TTC549 (cell line): ENCODE measurements at regions not wholly inside any gene's neighbourhood (a gene's known extent, or its start where the extent isn't known, plus 50 kb on each side); places are given as distances from the start of the nearest gene placed in this dataset.

Experiments
- FAIRE-seq: peaks from 2 replicates; lab custom pipeline; 2012; peaks lifted over from hg19 to GRCh38; lab: Jason Lieb, UNC

DNA sequence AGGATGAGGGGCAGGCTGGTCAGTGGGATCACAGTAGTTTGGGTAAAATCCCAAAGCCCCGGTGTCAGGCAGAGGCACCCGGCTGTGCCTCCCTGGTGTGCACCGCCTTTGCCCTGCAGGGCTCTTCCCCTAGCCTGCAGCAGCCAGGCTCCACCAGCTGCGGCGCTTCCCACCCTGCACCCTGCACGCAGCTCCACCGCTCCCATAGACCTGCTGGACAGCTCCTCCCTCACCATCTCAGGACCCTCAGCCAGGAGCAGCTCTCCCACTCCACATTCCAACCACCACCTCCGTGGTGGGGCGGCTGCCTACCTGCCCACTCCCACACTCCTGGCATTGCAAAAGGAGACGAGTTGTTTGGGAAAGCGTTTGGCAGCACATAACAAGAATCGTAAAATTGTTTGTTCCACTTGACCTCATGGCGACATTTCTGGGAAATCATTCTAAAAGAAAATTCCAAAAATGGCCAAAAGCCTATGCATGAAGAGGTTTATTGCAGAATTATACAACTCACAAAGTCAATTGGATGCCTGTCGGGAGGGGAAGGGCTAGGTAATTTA is 287.4 kb upstream of the HDAC4 start:
- FAIRE-seq = no peak

DNA sequence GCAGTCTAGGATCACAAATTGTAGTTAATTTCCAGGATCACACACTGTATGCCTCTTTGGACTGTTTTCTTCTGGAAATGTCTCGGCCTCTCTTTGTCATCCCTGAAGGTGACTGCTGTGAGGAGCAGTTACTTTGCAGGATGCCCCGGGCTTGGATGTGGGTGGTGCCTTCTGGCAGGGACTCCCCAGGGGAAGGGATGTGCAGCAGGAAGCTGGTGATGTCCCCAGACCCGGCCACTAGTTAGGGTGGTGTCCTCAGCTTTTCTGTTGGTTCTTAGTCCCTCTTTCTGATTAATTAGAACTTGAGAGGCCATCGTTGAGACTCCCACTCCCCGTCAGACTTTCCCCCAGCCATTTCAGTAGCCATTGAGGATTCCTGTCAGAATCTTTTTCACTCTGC is 286.6 kb upstream of the HDAC4 start:
- no peak for FAIRE-seq

DNA sequence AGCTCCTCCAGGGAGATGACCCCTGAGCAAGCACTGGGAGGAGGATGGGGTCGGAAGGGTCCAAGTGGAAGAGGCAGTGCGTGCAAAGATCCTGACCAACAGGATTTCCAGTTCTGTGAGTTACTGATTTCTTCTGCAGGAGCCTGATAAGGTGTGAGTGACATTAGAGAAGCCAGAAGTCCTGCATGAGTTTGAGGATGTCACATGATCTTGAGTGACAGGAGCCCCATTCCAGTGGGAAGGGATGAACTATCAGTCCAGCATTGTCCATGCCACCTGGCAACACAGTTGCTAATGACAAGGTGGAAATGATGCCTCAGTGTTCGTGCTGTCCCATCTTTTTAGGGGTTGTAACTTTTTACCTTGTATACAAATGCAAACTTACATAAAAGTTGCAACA is 285.1 kb upstream of the HDAC4 start:
- no peak for FAIRE-seq

DNA sequence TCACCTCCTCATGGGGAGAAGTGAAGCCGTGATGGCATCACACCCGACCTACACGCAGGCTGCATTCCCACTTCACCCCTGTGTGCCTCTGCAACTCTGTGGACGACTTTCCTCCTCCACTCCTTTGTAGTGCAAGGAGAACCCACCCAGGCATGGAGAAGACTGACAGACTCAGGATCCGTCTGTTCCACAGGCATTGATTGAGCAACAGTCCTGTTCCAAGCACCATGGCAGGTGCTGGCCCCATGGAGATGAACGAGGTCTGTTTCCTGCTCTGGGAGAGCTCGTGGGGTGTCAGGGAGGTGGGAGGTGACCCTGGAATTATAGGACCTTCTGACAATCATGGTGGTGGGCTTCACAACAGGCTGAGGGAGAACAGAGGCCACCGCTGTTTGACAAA is 284.7 kb upstream of the HDAC4 start:
- FAIRE-seq = no peak

DNA sequence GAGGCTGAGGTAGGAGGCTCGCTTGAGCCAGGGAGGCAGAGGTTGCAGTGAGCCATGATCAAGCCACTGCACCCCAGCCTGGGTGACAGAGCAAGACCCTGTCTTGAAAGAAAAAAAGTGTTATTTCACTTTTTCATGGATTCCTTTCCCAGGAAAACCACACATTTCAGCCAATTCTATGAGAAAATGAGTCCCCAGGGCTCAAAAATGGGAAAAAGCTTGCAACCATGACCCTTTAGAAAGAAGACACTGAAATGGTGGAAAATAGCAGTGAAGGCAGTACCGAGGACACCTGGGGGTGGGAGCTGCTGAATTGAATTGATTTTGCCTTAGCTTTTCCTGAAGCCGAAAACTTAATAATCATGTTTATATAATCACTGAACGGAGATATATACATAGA is 284.2 kb upstream of the HDAC4 start:
- FAIRE-seq = no peak

DNA sequence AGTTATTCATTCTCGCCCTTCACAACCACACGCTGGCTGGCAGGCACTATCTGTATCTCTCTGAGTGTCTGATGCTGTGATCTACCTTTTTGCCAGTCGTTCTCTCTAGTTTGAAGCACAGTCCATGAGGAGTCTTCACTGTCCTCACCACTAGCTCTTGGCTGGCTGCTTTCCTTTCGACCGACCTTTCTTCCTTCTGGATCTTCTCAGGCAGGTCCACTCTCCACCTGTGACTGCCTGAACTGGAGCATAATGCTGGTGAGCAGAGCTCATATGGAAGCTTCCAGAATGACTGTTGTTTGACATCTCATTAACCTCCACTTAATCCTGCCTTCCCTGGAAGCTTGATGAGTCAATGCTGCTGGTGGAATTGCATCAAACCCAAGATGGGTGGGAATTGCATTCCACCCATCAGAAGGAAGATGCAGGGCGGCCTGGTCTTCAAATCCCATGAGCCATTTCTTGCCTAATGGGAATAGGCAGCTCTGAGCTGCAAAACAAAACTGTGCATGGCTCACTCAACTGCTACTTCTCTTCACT is 283.5 kb upstream of the HDAC4 start:
- FAIRE-seq = no peak

DNA sequence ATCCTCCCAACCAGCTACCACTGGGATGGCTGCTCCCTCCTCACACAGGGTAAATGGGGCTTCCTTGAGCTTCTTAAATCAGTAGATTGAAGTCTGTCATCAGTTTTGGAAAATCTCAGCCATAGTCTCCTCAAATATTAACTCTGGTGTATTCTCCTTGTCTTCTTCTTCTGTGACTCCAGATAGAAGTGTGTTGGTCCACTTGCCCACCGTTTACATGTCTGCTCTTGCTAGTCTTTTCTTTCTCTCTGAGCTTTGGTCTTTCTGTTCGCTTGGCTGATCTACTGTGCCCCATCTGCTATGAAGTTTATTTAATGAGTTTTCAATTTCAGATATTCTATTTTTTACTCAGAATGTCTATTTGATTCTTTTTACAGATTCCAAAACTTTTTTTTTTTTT is 281.7 kb upstream of the HDAC4 start:
- FAIRE-seq = no peak

DNA sequence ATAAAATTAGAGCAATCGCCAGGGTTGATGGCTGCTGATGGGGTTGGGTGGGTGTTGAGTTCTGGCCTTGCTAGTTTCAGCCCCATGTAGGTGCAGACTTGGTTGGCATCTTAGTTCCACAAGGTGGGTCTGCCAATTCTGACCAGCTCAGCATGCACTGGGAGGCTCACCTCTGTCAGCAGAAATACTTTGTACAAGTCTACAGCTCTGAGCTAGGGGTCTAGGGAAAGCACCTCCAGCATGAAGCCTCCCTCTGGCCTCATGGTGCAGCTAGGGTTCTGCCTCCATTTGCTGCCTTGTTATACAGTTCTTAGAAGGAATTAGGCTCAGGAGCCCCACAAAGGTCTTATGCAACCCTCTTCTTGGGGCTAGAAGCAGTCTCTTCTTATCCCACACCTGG is 278.9 kb upstream of the HDAC4 start:
- no peak for FAIRE-seq

DNA sequence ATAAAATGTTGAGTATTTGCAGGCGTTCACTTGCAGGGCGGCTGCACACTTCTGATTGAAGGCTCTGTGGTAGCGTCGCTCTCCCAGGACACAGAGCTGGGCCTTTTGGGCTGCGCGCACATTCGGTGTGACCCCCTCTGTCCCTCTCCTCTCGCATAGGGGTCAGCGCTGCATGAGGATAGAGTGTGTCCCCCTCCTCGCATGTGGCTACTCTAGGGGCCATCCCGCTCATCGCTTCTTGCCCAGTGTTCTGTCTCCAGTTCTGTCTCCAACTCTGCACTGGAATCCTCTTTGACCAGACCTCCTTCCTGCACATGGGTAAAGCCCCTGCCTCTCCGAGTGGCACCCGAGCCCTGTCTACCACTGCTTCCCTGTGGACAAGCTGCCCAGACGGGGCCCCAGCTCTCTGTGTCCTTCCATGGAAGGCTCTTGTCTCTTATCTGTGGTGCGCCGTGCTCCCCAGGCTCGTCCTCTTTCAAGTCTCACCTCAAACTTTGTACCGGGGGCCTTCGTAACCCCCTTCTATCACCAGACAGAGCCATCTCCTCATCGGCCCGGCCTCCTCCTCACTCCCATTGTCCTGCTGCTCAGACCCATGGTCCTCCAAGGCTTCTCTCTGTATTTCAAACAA is 278.0 kb upstream of the HDAC4 start:
- FAIRE-seq = no peak

DNA sequence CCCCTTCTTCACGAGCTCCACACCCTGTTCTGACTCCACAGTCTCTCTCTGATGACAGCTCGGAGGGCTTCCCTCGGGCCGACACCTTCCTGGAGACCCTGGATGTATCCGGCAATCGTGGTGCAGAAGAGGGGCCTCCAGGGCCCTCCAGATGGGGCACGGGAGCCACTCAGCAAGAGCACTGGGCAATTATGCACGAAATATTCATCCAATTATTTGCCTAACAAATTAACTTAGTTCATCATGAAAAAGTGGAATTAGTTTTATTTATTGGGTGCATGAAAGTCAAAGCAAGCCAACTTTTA is 277.3 kb upstream of the HDAC4 start:
- FAIRE-seq = no peak

DNA sequence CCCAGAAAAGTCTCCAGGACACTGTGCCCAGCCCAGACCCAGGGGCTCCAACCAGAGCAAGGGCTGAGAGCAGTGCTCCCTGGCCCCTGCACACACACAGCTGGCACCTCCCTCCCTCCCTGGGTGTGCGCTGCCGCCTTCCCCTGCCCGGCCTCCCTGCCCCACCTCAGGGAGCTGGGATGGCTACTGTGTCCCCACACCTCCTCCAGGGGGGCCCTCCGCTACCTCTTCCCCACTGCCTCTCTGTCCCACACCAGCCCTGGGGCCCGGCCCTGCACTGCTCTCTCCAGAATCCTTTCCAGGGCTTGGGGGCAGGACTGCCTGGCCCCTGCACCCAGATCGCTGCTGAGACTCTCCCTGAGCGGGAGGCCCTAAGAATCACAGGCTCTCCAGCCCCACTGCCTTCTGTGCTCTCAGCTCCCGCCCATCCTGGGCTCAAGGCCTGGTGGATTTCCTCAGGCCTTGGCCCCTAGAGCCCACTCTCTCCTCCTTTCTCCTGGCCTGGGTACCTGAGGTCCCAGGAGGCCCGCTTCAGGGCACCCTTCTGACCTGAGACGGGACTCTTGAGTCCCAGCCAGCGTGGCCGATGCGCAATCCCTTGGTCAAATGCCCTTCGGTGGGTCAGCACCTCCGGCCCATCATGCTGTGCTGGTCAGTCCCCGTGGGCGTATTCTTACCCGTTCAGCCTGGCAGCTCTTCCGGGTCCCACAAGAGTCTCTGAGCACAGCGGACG is 276.8 kb upstream of the HDAC4 start:
- FAIRE-seq = no peak

DNA sequence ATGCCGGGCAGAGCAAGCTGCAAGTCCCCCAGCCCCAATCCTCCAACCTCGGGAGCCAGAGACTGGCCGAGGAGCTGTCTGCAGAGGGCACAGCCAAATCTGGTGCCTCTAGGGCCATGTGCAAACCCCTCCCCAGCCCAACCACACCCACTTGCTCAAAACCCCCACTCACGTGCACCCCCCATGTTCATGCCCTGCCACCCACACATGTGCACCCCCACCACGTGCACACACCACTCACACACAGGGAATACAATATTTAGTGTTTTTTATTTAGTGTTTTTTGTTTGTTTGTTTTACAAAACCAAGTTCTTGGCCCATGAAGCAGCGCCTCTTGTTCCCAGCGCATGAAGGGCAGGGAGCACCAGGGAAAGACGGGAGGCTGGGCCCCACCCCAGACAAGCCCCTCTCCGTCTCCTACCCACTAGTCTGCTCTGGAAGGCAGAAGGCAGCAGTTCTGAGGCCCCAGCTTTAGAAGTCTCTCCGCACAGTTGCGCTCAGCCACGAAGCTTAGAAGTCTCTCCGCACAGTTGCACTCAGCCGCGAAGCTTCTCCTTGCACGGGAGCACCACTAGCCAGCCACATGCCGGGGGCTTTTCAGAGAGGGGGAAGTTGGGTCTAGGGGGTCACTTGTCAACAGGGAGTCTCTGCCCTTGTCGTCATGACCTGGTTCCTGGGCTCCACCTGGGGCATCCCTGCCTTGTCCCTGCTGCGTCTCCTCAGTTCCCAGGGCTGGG is 276.1 kb upstream of the HDAC4 start:
- FAIRE-seq = no peak

DNA sequence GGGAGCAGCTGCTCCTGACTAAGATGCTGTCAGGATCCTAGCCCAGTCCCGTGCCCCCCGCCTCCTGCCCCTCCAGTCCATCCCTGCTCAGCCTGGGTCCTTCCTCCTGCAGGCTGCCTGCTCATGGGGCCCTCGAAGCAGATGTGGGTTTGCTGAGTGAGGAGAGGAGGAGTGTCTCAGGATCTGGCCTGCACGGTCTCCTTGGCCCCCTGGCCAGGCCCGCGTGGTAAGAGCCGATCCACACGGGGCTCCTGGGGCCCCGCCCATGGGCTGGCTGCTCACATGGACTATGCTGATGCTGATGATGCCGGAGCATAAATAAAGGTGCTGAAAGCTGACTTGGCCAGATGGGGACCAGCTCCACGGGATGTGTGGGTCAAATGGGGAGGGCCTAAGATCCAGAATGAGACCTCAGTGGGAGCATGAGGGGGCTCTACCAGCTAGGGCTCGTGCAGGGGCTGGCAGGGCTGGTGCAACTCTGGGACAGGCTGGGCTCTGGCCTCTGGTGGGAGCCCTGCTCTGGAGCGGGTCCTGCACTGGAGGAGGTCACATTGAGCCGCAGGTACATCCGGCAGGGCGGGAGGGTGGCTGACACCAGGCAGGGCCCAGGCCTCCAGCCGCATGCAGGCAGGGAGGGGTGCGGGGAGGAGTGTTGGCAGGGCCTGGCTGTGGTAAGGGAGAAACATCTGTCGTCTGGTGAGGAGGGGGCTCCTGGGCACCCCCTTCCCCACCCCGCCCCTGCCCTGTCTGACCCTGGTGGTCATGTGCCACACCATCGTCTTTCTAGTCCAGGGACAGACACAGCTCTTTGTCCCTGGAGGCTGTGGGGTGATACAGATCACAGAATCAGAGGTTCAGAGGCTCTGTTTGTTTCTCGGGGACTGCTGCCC is 275.3 kb upstream of the HDAC4 start:
- no peak for FAIRE-seq

DNA sequence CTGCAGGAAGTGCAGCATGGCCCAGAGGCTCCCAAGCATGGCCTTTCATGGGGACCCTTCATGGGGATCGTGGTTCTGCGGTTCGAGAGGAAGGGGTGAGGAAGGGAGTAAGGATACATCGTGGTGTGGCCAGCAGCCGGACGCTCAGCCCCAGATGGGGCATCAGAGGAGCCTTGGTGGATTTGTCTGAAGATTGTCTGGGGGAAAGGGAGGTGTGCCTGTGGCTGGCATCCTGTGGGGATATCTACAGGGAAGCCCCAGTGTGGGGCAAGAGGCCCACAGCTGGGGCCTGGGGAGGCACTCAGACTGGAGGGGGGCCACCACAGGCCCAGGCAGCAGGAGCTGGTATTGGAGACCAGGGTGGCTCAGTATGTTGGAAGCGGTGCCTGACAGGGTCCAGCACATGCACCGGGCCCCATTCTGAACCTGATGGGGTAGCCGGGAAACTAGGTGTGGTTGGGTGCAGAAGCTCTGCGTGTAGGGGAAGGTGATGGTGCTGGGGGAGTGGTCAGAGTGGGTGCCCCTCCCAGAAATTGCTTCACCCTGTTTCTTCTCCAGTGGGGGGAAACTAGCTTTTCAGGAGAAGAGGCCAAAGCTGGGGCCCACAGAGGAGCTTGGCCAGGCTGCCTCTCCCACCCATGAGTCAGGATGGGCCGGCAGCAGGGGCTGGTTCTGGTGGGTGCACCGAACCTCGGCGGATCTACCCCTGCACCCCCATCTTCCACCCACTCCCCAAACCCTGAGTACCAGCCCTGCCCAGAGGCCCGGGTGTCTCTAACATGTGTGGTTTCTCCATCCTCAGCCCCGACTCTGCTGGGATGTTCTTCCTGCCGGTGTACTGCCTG is 274.4 kb upstream of the HDAC4 start:
- FAIRE-seq = no peak

DNA sequence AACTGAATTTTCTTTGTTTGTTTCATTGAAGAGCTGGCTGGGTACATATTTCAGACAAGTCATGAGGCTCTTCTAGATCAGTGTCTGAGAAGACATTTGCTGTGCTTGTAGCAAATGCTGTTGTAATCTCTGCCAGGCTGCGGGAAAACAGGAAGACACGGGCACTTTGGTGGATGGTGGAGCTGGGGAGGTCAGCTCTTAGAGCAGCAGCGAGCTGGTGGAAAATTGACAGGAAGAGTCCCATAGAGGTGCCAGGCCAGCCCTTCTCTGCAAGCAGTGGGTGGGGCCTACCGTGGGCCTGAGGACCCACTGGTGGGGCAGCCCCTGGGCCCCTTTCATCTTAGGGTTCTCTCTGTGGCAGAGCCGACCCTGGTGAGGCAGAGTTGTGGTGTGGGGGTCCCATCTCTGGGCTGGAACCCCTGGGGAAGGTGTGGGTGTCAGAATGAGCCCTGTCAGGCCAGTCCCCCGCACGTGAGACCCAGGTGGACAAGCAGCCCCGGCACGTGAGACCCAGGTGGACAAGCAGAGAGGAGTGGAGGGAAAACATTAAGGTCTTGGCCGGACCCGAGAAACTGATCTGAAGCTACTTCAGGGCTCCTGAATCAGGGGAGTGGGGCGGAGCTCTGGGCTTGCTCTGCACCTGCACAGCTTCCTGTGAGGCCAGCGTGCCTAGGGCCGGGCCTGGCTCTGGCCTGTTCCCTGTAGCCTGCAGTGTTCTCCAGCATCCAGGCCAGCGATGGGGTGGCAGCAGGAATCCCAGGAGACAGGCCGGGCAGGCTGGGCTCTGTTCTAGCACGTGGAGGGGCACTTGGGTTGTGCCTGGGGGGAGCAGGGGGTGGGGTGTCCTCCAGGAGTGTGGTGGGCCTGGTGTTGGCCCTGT is 273.5 kb upstream of the HDAC4 start:
- no peak for FAIRE-seq

DNA sequence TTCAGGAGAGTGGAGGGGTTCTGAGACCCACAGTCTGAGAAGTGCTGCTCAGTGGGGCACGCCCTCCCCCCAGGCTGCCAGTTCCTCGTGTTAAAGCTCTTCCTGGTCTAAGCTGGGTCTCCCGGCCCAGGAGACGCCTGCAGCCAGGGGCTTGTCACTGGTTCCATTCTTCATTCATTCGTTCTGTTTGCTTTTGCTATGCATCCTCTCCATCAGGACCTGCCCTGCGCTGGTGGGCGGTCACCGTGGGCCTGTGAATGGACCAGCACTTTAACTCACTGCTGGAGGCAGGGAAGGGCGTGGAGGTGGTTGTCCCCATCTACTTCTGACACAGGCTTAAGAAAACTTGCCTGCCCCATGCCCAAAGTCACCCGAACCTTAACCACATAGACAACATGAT is 272.8 kb upstream of the HDAC4 start:
- FAIRE-seq = no peak

DNA sequence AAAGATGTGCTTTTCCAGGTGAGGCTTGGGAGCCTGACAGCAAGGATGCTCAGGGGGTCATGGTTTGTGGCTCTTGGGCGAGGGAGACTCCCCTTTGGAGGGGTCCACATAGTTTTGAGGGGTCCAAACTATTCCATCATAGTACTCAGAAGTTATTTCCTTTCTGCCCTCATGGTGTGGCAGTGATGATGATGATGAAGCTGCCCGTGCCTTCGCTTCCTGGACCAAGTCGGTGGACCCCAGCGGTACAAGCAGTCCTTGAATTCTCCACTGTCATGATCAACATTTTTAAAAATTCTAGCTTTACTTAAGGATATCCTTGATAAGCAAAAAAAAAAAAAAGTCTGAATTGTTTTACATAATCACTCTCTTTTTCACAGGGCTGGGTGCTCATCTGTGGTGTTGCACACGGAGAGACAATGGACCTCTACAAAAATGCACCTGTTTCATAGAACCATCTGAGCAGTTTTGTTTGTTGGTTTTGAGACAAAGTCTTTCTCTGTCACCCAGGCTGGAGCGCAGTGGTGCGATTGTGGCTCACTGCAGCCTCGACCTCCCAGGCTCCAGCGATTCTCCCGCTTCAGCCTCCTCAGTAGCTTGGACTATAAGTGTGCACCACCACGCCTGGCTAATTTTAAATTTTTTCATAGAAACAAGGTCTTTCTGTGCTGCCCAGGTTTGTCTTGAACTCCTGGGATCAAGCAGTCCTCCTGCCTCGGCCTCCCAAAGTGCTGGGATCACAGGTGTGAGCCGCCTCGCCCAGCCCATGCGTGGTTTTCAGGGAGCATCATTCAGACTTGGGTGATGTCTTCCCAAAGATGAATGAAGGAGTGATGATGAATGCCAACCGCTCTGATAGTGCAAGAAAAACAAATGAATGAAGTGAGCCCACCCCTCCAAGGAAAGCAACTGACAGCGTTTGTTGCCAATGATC is 271.4 kb upstream of the HDAC4 start:
- FAIRE-seq = no peak

DNA sequence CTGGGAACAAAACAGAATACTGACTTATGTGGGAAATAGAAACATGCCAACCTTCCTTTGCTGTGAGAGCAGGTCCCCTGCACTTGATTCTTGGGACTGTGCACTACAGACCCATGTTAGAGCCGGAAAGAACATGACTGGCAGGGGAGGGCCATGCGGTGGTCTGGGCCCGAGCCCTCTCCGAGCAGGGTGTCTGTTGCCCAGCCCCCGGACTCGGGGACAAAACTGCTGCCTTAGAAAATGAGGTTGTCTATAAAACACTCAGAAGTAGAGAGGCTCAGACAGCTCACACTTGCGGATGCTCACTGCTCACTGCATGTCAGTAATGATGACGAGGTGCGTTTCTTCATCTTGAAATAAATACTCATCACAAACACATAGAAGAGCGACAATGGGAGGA is 270.7 kb upstream of the HDAC4 start:
- no peak for FAIRE-seq

DNA sequence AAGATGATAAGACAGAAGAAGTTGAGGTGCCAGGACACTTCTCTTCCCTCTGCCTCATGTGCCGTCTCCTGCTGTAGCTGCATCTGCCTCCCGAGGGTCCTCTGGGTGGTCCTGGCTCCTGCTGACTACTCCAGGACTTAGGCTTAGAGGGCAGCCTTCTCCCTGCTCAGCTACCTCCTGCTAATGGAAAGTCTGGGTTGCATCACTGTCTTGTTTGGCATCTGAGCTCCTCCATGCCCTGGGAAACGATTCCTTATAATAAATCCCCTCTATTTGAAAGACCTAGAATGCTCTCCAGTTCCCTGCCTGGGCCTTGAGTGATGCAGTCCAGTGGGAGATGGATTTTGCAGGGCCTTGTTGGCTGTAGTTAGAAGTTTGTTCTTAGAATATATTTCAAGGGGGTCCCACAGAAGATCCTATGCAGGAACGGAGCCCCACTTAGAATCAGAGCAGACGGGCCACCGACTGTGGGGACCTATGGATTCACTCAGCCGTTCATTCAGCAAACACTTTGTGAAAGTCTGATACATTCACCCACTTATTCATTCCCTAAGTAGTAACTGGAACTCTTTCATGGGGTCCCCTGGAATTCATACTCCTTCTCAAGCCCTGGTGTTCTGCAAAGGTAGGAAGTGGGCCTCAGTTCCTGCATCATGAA is 269.8 kb upstream of the HDAC4 start:
- FAIRE-seq = no peak
